ENCODE measurements at regions not wholly inside any gene's neighbourhood (a gene's known extent, or its start where the extent isn't known, plus 50 kb on each side); places are given as distances from the start of the nearest gene placed in this dataset.

DNA sequence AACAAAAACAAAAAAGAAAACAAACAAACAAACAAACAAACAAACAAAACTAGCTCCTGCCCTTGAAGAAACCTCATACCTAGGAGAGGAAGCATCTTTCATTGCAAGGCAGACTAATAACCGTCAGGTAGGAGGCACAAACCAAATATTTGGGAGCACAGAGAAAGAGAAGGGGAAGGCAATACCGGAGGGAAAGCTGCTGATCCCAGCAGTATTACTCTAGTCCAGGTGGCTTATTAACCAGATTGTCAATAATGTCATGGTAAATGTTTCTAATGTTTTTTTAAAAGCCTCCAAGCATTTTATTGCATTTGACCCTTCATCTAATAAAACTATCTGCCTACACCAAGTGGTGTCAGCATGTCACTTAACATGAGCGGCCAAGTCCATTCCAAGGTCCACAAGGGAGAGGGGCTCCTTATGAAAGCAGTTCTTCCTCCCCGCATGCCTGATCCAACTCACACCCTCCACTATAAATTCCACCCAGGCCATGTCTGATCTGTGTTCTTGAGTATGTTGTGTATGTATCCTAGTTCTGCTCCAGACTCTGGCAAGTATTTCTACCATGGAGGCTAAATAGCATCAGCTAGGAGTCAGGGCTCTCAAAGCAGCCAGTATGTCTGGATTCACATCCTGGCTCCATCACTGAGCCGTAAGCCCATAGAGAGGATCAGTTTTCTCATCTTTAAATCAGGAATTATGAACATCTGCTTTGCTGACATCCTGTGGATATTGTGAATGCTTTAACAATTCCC lies 208.1 kb upstream of the TENM4 start:
- no peak overlapping the region for H3K27ac ChIP-seq (replicated peaks)
- TF ChIP-seq SPI1 (IDR thresholded peaks at IDR 0.05; ENCODE audit: borderline replicate concordance, low read depth) (no peak), CTCF (IDR thresholded peaks at IDR 0.05; ENCODE audit: insufficient read depth, low read length) (no peak), GABPA (IDR thresholded peaks at IDR 0.05; ENCODE audit: low read depth) (no peak), POLR2AphosphoS5 (IDR thresholded peaks at IDR 0.05; ENCODE audit: low read depth) (no peak)
- TF ChIP-seq, protein P1, sequence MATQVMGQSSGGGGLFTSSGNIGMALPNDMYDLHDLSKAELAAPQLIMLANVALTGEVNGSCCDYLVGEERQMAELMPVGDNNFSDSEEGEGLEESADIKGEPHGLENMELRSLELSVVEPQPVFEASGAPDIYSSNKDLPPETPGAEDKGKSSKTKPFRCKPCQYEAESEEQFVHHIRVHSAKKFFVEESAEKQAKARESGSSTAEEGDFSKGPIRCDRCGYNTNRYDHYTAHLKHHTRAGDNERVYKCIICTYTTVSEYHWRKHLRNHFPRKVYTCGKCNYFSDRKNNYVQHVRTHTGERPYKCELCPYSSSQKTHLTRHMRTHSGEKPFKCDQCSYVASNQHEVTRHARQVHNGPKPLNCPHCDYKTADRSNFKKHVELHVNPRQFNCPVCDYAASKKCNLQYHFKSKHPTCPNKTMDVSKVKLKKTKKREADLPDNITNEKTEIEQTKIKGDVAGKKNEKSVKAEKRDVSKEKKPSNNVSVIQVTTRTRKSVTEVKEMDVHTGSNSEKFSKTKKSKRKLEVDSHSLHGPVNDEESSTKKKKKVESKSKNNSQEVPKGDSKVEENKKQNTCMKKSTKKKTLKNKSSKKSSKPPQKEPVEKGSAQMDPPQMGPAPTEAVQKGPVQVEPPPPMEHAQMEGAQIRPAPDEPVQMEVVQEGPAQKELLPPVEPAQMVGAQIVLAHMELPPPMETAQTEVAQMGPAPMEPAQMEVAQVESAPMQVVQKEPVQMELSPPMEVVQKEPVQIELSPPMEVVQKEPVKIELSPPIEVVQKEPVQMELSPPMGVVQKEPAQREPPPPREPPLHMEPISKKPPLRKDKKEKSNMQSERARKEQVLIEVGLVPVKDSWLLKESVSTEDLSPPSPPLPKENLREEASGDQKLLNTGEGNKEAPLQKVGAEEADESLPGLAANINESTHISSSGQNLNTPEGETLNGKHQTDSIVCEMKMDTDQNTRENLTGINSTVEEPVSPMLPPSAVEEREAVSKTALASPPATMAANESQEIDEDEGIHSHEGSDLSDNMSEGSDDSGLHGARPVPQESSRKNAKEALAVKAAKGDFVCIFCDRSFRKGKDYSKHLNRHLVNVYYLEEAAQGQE (IDR thresholded peaks at IDR 0.05; ENCODE audit: insufficient replicate concordance, low read depth) = no peak
- H3K4me3 ChIP-seq (replicated peaks; ENCODE audit: insufficient read depth, low read length) = no peak overlapping the region
- H3K27me3 ChIP-seq (ENCODE audit: insufficient read depth, poor library complexity, severe bottlenecking) = peaks cover 2% of the 10 kb centered on the region
- no peak for DNase-seq (ENCODE audit: low read depth in 1 of 2, low spot score in 1 of 2)

- TF ChIP-seq, protein P1 (IDR thresholded peaks at IDR 0.05; ENCODE audit: insufficient replicate concordance, low read depth) = no peak
- TF ChIP-seq CTCF (IDR thresholded peaks at IDR 0.05; ENCODE audit: insufficient read depth, low read length) (no peak), GABPA (IDR thresholded peaks at IDR 0.05; ENCODE audit: low read depth) (no peak), SPI1 (IDR thresholded peaks at IDR 0.05; ENCODE audit: borderline replicate concordance, low read depth) (no peak), POLR2AphosphoS5 (IDR thresholded peaks at IDR 0.05; ENCODE audit: low read depth) (no peak)
- no peaks in the 10 kb centered on the region for H3K27me3 ChIP-seq (ENCODE audit: insufficient read depth, poor library complexity, severe bottlenecking)
- DNase-seq (ENCODE audit: low read depth in 1 of 2, low spot score in 1 of 2) = no peak
Observed at GRCh38 chr11:79637219-79637618, 196.4 kb upstream of the TENM4 start.

GRCh38 chr11:79634905-79635304 lies 194.1 kb upstream of the TENM4 start:
- no peaks in the 10 kb centered on the region for H3K27me3 ChIP-seq (ENCODE audit: insufficient read depth, poor library complexity, severe bottlenecking)
- DNase-seq (ENCODE audit: low read depth in 1 of 2, low spot score in 1 of 2) = no peak
- no peak overlapping the region for H3K4me3 ChIP-seq (replicated peaks; ENCODE audit: insufficient read depth, low read length)
- no peak for TF ChIP-seq SPI1 (IDR thresholded peaks at IDR 0.05; ENCODE audit: borderline replicate concordance, low read depth)
- no peak overlapping the region for H3K27ac ChIP-seq (replicated peaks)

More at GRCh38 chr11:79637219-79637618, 196.4 kb upstream of the TENM4 start:
- Histone ChIP-seq H3K27ac (replicated peaks) (no peak overlapping the region), H3K4me3 (replicated peaks; ENCODE audit: insufficient read depth, low read length) (no peak overlapping the region)

DNA sequence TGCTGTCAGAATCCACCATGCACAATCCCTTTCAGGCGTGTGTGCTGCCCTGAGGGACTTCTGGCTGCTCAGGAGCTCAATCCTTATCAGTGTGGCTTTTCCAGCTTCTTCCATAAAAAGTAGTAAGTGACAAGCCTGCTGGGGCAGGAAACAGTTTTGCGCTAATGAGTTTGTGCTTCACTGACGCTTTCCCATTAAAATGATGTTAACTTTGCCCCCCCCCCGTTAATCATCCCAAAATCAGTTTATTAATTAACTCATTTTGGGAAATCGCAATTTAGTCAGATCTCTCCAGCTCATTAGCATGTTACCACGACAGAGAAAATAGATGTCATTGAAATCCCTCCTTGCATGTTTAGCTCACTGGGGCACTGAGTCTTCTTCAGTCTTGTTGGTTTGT lies 186.5 kb upstream of the TENM4 start:
- Histone ChIP-seq H3K4me3 (replicated peaks; ENCODE audit: insufficient read depth, low read length) (no peak overlapping the region), H3K27me3 (ENCODE audit: insufficient read depth, poor library complexity, severe bottlenecking) (no peaks in the 10 kb centered on the region), H3K27ac (replicated peaks) (no peak overlapping the region)
- no peak for DNase-seq (ENCODE audit: low read depth in 1 of 2, low spot score in 1 of 2)
- TF ChIP-seq, protein P1 (IDR thresholded peaks at IDR 0.05; ENCODE audit: insufficient replicate concordance, low read depth) = no peak
- no peak for TF ChIP-seq CTCF (IDR thresholded peaks at IDR 0.05; ENCODE audit: insufficient read depth, low read length)
- no peak for TF ChIP-seq GABPA (IDR thresholded peaks at IDR 0.05; ENCODE audit: low read depth)
- TF ChIP-seq SPI1 (IDR thresholded peaks at IDR 0.05; ENCODE audit: borderline replicate concordance, low read depth) = no peak
- no peak for TF ChIP-seq POLR2AphosphoS5 (IDR thresholded peaks at IDR 0.05; ENCODE audit: low read depth)

All from HL-60 (cell line).